ENCODE measurements at regions not wholly inside any gene's neighbourhood (a gene's known extent, or its start where the extent isn't known, plus 50 kb on each side); places are given as distances from the start of the nearest gene placed in this dataset.

DNA sequence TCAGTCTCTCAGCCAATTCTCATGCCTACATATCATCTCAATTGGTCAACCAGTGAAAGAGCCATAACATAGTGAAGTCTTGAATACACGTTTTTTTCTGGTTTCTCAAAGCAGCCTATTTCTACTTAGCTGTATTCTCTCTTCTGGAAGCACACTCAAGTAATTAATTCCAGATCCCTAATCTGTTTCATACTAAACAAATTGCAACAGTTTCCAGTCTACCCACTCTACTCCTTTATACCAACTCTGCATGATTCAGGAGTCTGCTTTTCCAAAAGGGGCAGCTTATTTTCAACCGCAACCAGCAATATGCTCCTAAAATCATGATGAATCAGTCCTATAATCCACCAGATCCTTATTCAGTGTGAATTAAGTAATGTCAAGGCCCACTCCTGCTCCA lies 211.7 kb downstream of the TLE1 start:
- TF ChIP-seq, protein P1, sequence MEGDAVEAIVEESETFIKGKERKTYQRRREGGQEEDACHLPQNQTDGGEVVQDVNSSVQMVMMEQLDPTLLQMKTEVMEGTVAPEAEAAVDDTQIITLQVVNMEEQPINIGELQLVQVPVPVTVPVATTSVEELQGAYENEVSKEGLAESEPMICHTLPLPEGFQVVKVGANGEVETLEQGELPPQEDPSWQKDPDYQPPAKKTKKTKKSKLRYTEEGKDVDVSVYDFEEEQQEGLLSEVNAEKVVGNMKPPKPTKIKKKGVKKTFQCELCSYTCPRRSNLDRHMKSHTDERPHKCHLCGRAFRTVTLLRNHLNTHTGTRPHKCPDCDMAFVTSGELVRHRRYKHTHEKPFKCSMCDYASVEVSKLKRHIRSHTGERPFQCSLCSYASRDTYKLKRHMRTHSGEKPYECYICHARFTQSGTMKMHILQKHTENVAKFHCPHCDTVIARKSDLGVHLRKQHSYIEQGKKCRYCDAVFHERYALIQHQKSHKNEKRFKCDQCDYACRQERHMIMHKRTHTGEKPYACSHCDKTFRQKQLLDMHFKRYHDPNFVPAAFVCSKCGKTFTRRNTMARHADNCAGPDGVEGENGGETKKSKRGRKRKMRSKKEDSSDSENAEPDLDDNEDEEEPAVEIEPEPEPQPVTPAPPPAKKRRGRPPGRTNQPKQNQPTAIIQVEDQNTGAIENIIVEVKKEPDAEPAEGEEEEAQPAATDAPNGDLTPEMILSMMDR (IDR thresholded peaks at IDR 0.05): no peak
- TF ChIP-seq EP300 (IDR thresholded peaks at IDR 0.05): no peak
